AG09319 (cell line): ENCODE measurements at regions not wholly inside any gene's neighbourhood (a gene's known extent, or its start where the extent isn't known, plus 50 kb on each side); places are given as distances from the start of the nearest gene placed in this dataset.

Experiments used
- DNase-seq: peaks from one replicate; pipeline ENCODE4 v3.0.0-alpha.2; 2010; ENCODE audit warnings: low read depth; ENCODE audit errors: extremely low read depth
- CTCF ChIP-seq: IDR thresholded peaks from 2 replicates; pipeline ENCODE4 v1.5.1; 2011; ENCODE audit warnings: low read depth, mild to moderate bottlenecking, inconsistent platforms, low read length, moderate library complexity

GRCh38 chr13:70849222-70849621, 741.0 kb upstream of the KLHL1 start:
- no peak for DNase-seq
- TF ChIP-seq CTCF = no peak

- no peak for DNase-seq
- TF ChIP-seq CTCF = no peak
These were observed 736.3 kb upstream of the KLHL1 start for GRCh38 chr13:70844391-70845108.

DNA sequence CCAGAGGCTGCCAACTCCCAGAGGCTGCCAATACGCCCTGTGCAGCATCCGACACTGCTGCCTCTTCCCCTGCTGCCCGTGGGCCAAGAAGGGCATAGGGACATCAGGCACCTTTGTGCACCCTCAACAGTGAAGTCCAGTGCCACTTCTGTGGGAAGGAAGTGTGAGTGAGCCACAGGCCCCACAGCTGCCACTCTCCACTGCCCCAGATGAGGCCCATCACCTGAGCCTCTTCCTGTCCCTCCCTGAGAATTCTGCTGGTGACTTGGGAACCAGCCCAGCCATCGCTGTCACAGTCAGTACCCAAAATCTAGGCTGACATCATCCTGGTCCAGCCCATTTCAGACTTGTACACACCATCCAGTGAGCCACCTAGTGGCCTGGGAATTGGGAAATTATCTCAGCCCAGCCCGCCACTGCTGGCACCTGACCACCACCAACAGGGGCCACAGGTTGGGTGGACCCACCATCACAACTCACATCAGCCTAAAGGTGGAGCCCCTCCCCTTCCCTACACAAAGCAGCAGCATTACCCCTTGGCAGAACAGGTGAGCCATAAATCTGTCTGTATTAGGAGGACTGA, 733.9 kb upstream of the KLHL1 start:
- TF ChIP-seq CTCF = no peak
- DNase-seq = no peak

DNA sequence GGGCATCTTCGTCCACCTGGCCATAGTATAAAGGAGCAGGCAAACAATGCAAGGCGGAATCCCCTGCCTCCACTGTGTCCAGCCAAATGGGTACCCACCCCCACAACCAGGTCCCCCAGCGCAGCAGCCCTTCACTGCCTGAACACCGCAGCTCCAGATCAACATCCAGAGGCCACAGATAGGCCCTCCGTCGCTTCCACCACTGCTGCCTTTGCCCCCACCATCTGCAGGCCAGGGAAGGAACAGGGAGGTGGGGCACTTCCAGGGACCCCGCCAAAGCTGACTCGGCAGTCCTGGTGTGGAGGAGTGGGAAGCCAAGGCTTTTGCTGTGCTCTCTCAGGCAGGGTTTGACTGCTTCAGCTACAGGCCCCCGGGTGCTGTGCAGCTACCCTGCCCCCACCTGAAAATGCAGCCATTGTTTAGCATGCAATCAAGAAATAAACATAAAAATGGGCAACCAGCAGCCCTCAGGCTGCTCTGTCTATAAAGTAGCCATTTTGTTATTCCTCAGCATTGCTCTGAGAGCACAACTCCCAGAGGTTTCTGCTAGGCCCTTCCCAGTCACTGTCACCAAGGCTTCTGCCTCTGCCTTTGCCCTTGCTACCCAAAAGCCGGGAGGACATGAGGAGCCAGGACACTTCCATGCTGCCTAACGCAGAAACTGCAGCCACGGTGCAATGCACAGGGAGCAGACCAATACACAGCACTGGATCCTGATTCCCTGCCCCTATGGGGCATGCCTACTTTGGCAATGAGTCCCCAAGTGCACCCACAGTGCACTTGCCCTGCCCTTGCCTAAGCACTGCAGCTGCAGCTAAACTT, 733.2 kb upstream of the KLHL1 start:
- no peak for DNase-seq
- TF ChIP-seq CTCF = no peak

- DNase-seq = no peak
- TF ChIP-seq CTCF = no peak
These were observed 727.1 kb upstream of the KLHL1 start for GRCh38 chr13:70835371-70835770.

- DNase-seq = no peak
- TF ChIP-seq CTCF = no peak
These were observed 721.5 kb upstream of the KLHL1 start for GRCh38 chr13:70829748-70830147.

DNA sequence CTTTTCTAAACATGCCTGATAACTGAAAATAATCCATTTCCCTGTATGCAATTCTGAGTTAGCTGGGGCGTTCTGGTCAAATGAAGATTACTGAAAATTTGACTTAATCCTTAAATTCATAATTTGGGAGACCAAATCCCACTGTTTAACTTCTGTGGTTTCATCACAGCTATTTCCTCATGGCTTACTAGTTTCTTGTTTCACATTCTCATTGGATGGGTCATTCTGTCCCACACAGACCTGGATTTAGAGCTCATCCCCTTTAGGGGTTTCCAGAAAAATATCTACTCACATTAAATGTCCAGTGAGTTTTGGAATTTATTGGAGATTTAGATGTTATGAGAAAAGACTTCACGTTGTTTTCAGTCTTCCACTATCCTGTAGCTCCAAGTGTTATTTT, 709.3 kb upstream of the KLHL1 start:
- DNase-seq = no peak
- TF ChIP-seq CTCF = no peak
